ENCODE measurements at regions not wholly inside any gene's neighbourhood (a gene's known extent, or its start where the extent isn't known, plus 50 kb on each side); places are given as distances from the start of the nearest gene placed in this dataset.

GRCh38 chr18:73662421-73662820, 485.2 kb downstream of the FBXO15 start:
- ATAC-seq (no peak), FAIRE-seq (no peak), DNase-seq (ENCODE audit: low read depth, low spot score) (no peak)
- CTCF ChIA-PET = no interaction called here
- intact Hi-C loops (cut with micrococcal nuclease; ENCODE audit: unreplicated experiment) = no loop called here
- POLR2A ChIA-PET = no interaction called here
- TF ChIP-seq, protein P1, sequence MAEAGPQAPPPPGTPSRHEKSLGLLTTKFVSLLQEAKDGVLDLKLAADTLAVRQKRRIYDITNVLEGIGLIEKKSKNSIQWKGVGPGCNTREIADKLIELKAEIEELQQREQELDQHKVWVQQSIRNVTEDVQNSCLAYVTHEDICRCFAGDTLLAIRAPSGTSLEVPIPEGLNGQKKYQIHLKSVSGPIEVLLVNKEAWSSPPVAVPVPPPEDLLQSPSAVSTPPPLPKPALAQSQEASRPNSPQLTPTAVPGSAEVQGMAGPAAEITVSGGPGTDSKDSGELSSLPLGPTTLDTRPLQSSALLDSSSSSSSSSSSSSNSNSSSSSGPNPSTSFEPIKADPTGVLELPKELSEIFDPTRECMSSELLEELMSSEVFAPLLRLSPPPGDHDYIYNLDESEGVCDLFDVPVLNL (IDR thresholded peaks at IDR 0.05; ENCODE audit: low read depth, low read length) = no peak
- no peak for TF ChIP-seq USF2 (IDR thresholded peaks at IDR 0.05; ENCODE audit: borderline replicate concordance, low read depth, low read length)
- no peak for TF ChIP-seq RCOR1 (conservative IDR thresholded peaks at IDR 0.05; ENCODE audit: low read depth, low read length)
- TF ChIP-seq, protein P2, sequence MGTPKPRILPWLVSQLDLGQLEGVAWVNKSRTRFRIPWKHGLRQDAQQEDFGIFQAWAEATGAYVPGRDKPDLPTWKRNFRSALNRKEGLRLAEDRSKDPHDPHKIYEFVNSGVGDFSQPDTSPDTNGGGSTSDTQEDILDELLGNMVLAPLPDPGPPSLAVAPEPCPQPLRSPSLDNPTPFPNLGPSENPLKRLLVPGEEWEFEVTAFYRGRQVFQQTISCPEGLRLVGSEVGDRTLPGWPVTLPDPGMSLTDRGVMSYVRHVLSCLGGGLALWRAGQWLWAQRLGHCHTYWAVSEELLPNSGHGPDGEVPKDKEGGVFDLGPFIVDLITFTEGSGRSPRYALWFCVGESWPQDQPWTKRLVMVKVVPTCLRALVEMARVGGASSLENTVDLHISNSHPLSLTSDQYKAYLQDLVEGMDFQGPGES (IDR thresholded peaks at IDR 0.05) = no peak
- TF ChIP-seq BCL11A (IDR thresholded peaks at IDR 0.05; ENCODE audit: low read depth, low read length) = no peak
- TF ChIP-seq, protein P3, sequence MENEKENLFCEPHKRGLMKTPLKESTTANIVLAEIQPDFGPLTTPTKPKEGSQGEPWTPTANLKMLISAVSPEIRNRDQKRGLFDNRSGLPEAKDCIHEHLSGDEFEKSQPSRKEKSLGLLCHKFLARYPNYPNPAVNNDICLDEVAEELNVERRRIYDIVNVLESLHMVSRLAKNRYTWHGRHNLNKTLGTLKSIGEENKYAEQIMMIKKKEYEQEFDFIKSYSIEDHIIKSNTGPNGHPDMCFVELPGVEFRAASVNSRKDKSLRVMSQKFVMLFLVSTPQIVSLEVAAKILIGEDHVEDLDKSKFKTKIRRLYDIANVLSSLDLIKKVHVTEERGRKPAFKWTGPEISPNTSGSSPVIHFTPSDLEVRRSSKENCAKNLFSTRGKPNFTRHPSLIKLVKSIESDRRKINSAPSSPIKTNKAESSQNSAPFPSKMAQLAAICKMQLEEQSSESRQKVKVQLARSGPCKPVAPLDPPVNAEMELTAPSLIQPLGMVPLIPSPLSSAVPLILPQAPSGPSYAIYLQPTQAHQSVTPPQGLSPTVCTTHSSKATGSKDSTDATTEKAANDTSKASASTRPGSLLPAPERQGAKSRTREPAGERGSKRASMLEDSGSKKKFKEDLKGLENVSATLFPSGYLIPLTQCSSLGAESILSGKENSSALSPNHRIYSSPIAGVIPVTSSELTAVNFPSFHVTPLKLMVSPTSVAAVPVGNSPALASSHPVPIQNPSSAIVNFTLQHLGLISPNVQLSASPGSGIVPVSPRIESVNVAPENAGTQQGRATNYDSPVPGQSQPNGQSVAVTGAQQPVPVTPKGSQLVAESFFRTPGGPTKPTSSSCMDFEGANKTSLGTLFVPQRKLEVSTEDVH (IDR thresholded peaks at IDR 0.05; ENCODE audit: low read depth, partially characterized antibody) = no peak
- TF ChIP-seq BHLHE40 (IDR thresholded peaks at IDR 0.05; ENCODE audit: borderline replicate concordance in 1 of 2, low read depth in 2 of 2, low read length in 1 of 2) = no peak
- TF ChIP-seq SP1 (IDR thresholded peaks at IDR 0.05; ENCODE audit: low read depth, low read length) = no peak
- TF ChIP-seq NFIC (IDR thresholded peaks at IDR 0.05; ENCODE audit: low read depth, low read length) = no peak
- TF ChIP-seq NFYB (IDR thresholded peaks at IDR 0.05; ENCODE audit: insufficient read depth, low read depth, low read length) = no peak
- TF ChIP-seq ZNF217 (IDR thresholded peaks at IDR 0.05) = no peak
- TF ChIP-seq, protein P4, sequence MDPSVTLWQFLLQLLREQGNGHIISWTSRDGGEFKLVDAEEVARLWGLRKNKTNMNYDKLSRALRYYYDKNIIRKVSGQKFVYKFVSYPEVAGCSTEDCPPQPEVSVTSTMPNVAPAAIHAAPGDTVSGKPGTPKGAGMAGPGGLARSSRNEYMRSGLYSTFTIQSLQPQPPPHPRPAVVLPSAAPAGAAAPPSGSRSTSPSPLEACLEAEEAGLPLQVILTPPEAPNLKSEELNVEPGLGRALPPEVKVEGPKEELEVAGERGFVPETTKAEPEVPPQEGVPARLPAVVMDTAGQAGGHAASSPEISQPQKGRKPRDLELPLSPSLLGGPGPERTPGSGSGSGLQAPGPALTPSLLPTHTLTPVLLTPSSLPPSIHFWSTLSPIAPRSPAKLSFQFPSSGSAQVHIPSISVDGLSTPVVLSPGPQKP (IDR thresholded peaks at IDR 0.05; ENCODE audit: low read depth, low read length) = no peak
- no peak for TF ChIP-seq MLLT1 (IDR thresholded peaks at IDR 0.05)
- TF ChIP-seq LARP7 (IDR thresholded peaks at IDR 0.05) = no peak
- no peak for TF ChIP-seq SIN3A (IDR thresholded peaks at IDR 0.05; ENCODE audit: low read depth, low read length)
- no peaks in the 10 kb centered on the region for H3K36me3 ChIP-seq (ENCODE audit: control insufficient read depth in 2 of 2, insufficient read depth in 2 of 2, low read length in 1 of 2)
- SMC1A ChIA-PET (ENCODE audit: uncharacterized antibody, unreplicated experiment) = no interaction called here
- no peak overlapping the region for H3K4me2 ChIP-seq (ENCODE audit: control insufficient read depth, insufficient read depth)
- in situ Hi-C loops (cut with MboI) = no loop called here
- no peaks in the 10 kb centered on the region for H3K27me3 ChIP-seq (replicated peaks in 1 of 2; ENCODE audit: control insufficient read depth in 2 of 2, insufficient read depth in 2 of 2, low read length in 1 of 2)
- H3K4me3 ChIP-seq = no peak overlapping the region
- RAD21 ChIA-PET (ENCODE audit: unreplicated experiment) = no interaction called here
- no peaks in the 10 kb centered on the region for H3K9me3 ChIP-seq (replicated peaks; ENCODE audit: control insufficient read depth, insufficient read depth, low read length)
- H3K9ac ChIP-seq (ENCODE audit: control insufficient read depth, insufficient read depth, low read length) = no peak overlapping the region
- no TSS peak for BruUV-seq (replicated peaks)
- no peak overlapping the region for H2AFZ ChIP-seq (ENCODE audit: control insufficient read depth, low read depth, low read length)
- H3K27ac ChIP-seq (ENCODE audit: control insufficient read depth, insufficient read depth) = no peak overlapping the region
- no peaks in the 10 kb centered on the region for H3K79me2 ChIP-seq (ENCODE audit: control insufficient read depth, insufficient read depth, low read length)
- H4K20me1 ChIP-seq (ENCODE audit: control insufficient read depth, insufficient read depth) = no peaks in the 10 kb centered on the region
- 31% methylated on average over 4 of the region's 4 CpGs for WGBS (ENCODE audit: insufficient coverage, insufficient replicate concordance, low lambda C conversion rate, missing lambda C conversion rate)
- H3K4me1 ChIP-seq (ENCODE audit: control insufficient read depth, insufficient read depth, low read length) = no peaks in the 10 kb centered on the region
